IMR-90 (cell line): ENCODE measurements at regions not wholly inside any gene's neighbourhood (a gene's known extent, or its start where the extent isn't known, plus 50 kb on each side); places are given as distances from the start of the nearest gene placed in this dataset.

Source experiments
- ATAC-seq: fragments of 200-7000 bp; cut with Tn5 transposase; 2 replicates; pipeline ENCODE4 v1.9.1; 2020; ENCODE audit warnings: low read depth, mild to moderate bottlenecking, moderate library complexity
- BruUV-seq: library from RNA; stranded (reverse); fragments of 400-500 nt; replicated peaks from 2 replicates; lab custom pipeline; 2021; lab: Mats Ljungman, UMichigan
- CTCF ChIA-PET: fragments of 300-600 bp; formaldehyde crosslinking; extraction: SDS; loops from one replicate; lab custom pipeline; 2021; ENCODE audit warnings: antibody characterized with exemption; lab: Yijun Ruan, JAX
- POLR2A ChIA-PET: fragments of 300-600 bp; sonication (Branson Sonifier 250); formaldehyde crosslinking; loops from one replicate; lab custom pipeline; 2022; ENCODE audit warnings: antibody characterized with exemption; ENCODE audit not compliant: unreplicated experiment; lab: Charles Lee
- DNase-seq: peaks from one replicate; pipeline ENCODE4 v3.0.0; 2013
- H2AFZ ChIP-seq: replicated peaks from 2 replicates; pipeline ENCODE3; 2013; ENCODE audit warnings: low read length, mild to moderate bottlenecking; ENCODE audit not compliant: poor library complexity
- H2AK5ac ChIP-seq: 2 replicates; pipeline ENCODE4 v1.6.1; 2013; ENCODE audit warnings: low read depth, low read length, inconsistent platforms
- H2AK9ac ChIP-seq: replicated peaks from 2 replicates; pipeline ENCODE3; 2013; ENCODE audit warnings: mild to moderate bottlenecking, low read depth, low read length, moderate library complexity; ENCODE audit not compliant: poor library complexity
- H2BK120ac ChIP-seq: 2 replicates; pipeline ENCODE4 v1.6.1; 2013; ENCODE audit warnings: low read depth, low read length, inconsistent platforms
- H2BK15ac ChIP-seq: 3 replicates; pipeline ENCODE4 v1.6.1; 2013; ENCODE audit warnings: low read depth, low read length, inconsistent platforms
- H2BK20ac ChIP-seq: 2 replicates; pipeline ENCODE4 v1.6.1; 2013; ENCODE audit warnings: low read depth, mild to moderate bottlenecking, inconsistent platforms, low read length, moderate library complexity
- H2BK5ac ChIP-seq: 2 replicates; pipeline ENCODE4 v1.6.1; 2013; ENCODE audit warnings: mild to moderate bottlenecking, low read depth, low read length, inconsistent platforms; ENCODE audit not compliant: poor library complexity, severe bottlenecking
- H3K14ac ChIP-seq: replicated peaks from 2 replicates; pipeline ENCODE4 v1.6.1; 2013; ENCODE audit warnings: low read depth, low read length, inconsistent platforms
- H3K18ac ChIP-seq: 2 replicates; pipeline ENCODE4 v1.6.1; 2013; ENCODE audit warnings: low read depth, low read length, control low read depth
- H3K23ac ChIP-seq: 2 replicates; pipeline ENCODE4 v1.6.1; 2013; ENCODE audit warnings: low read depth, low read length, inconsistent platforms
- H3K27ac ChIP-seq: 2 replicates; pipeline ENCODE4 v1.5.1; 2013; ENCODE audit warnings: mild to moderate bottlenecking, control low read depth, low read length; ENCODE audit not compliant: insufficient read depth
- H3K27me3 ChIP-seq: 2 replicates; pipeline ENCODE4 v1.6.1; 2013; ENCODE audit warnings: low read length; ENCODE audit not compliant: control insufficient read depth, insufficient read depth
- H3K36me3 ChIP-seq: 2 replicates; pipeline ENCODE4 v1.6.1; 2013; ENCODE audit warnings: low read length, mixed read lengths; ENCODE audit not compliant: control insufficient read depth, insufficient read depth
- H3K4ac ChIP-seq: 2 replicates; pipeline ENCODE4 v1.6.1; 2013; ENCODE audit warnings: low read depth, low read length, inconsistent platforms
- H3K4me1 ChIP-seq: 2 replicates; pipeline ENCODE4 v1.6.1; 2013; ENCODE audit warnings: low read length, mixed read lengths; ENCODE audit not compliant: control insufficient read depth, insufficient read depth
- H3K4me2 ChIP-seq: 2 replicates; pipeline ENCODE4 v1.6.1; 2013; ENCODE audit warnings: low read depth, mild to moderate bottlenecking, control low read depth, low read length, moderate library complexity
- H3K4me3 ChIP-seq: 2 replicates; pipeline ENCODE4 v1.5.1; 2013; ENCODE audit warnings: low read depth, mild to moderate bottlenecking, control low read depth, low read length, moderate library complexity; ENCODE audit not compliant: insufficient read depth
- H3K56ac ChIP-seq: 2 replicates; pipeline ENCODE4 v1.6.1; 2013; ENCODE audit warnings: low read length, inconsistent platforms; ENCODE audit not compliant: insufficient read depth; ENCODE audit errors: extremely low read depth
- H3K79me1 ChIP-seq, 2 experiments: 2 replicates each; pipeline ENCODE4 v1.6.1; 2013; ENCODE audit warnings: low read length in 2 of 2, inconsistent platforms in 1 of 2, low read depth in 1 of 2
- H3K9ac ChIP-seq: 2 replicates; pipeline ENCODE4 v1.6.1; 2013; ENCODE audit warnings: low read depth, low read length, control low read depth
- H3K9me1 ChIP-seq: 2 replicates; pipeline ENCODE4 v1.6.1; 2013; ENCODE audit warnings: low read length, inconsistent platforms; ENCODE audit not compliant: insufficient read depth
- H3K9me3 ChIP-seq: 2 replicates; pipeline ENCODE4 v1.6.1; 2013; ENCODE audit warnings: low read length; ENCODE audit not compliant: control insufficient read depth, insufficient read depth
- H4K20me1 ChIP-seq: 2 replicates; pipeline ENCODE4 v1.6.1; 2013; ENCODE audit warnings: low read length, inconsistent platforms; ENCODE audit not compliant: insufficient read depth
- H4K5ac ChIP-seq: 2 replicates; pipeline ENCODE4 v1.6.1; 2013; ENCODE audit warnings: mild to moderate bottlenecking, low read depth, low read length, control low read depth
- H4K8ac ChIP-seq, 2 experiments: 2 replicates each; pipeline ENCODE4 v1.6.1; 2013; ENCODE audit warnings: low read depth in 2 of 2, low read length in 2 of 2, control low read depth in 1 of 2, inconsistent platforms in 1 of 2
- H4K91ac ChIP-seq: 2 replicates; pipeline ENCODE4 v1.6.1; 2013; ENCODE audit warnings: low read depth, low read length, inconsistent platforms; ENCODE audit not compliant: insufficient read depth
- BHLHE40 ChIP-seq: fragments of 150-350 bp; IDR thresholded peaks from 2 replicates; pipeline ENCODE4 v1.6.1; 2016; ENCODE audit warnings: mild to moderate bottlenecking, low read depth, low read length
- CEBPB ChIP-seq: IDR thresholded peaks from 2 replicates; pipeline ENCODE4 v1.6.1; 2012; ENCODE audit warnings: low read depth, low read length, improper control_type of control experiment
- CHD1 ChIP-seq: IDR thresholded peaks from 2 replicates; pipeline ENCODE4 v1.6.1; 2012; ENCODE audit warnings: low read depth, low read length, improper control_type of control experiment
- CTCF ChIP-seq: conservative IDR thresholded peaks from 2 replicates; pipeline ENCODE4 v1.5.1; 2012; ENCODE audit warnings: mild to moderate bottlenecking, low read depth, low read length, improper control_type of control experiment
- ELK1 ChIP-seq: fragments of 150-350 bp; IDR thresholded peaks from 2 replicates; pipeline ENCODE4 v1.6.1; 2016; ENCODE audit warnings: low read depth, mild to moderate bottlenecking, low read length, moderate library complexity, borderline replicate concordance
- FOS ChIP-seq: fragments of 150-350 bp; IDR thresholded peaks from 2 replicates; pipeline ENCODE4 v1.6.1; 2016; ENCODE audit warnings: low read depth, low read length
- MAFK ChIP-seq: IDR thresholded peaks from 2 replicates; pipeline ENCODE4 v1.6.1; 2012; ENCODE audit warnings: low read depth, low read length, improper control_type of control experiment
- MAZ ChIP-seq: IDR thresholded peaks from 2 replicates; pipeline ENCODE4 v1.6.1; 2012; ENCODE audit warnings: low read depth, mild to moderate bottlenecking, low read length, improper control_type of control experiment, moderate library complexity, borderline replicate concordance
- MXI1 ChIP-seq: IDR thresholded peaks from 2 replicates; pipeline ENCODE4 v1.6.1; 2012; ENCODE audit warnings: low read depth, mild to moderate bottlenecking, low read length, moderate library complexity, borderline replicate concordance
- NFE2L2 ChIP-seq: fragments of 150-350 bp; IDR thresholded peaks from 2 replicates; pipeline ENCODE4 v1.6.1; 2016; ENCODE audit warnings: low read depth, mild to moderate bottlenecking, low read length
- POLR2A ChIP-seq: IDR thresholded peaks from 2 replicates; pipeline ENCODE4 v1.6.1; 2012; ENCODE audit warnings: mild to moderate bottlenecking, low read depth, low read length
- RAD21 ChIP-seq: IDR thresholded peaks from 2 replicates; pipeline ENCODE4 v1.6.1; 2012; ENCODE audit warnings: low read length, improper control_type of control experiment
- RCOR1 ChIP-seq: IDR thresholded peaks from 2 replicates; pipeline ENCODE4 v1.6.1; 2012; ENCODE audit warnings: mild to moderate bottlenecking, low read length, improper control_type of control experiment; ENCODE audit not compliant: insufficient replicate concordance
- RFX5 ChIP-seq: IDR thresholded peaks from 2 replicates; pipeline ENCODE4 v1.8.0; 2012; ENCODE audit warnings: low read depth, mild to moderate bottlenecking, low read length, moderate library complexity
- SMC3 ChIP-seq: fragments of 150-350 bp; IDR thresholded peaks from 2 replicates; pipeline ENCODE4 v1.6.1; 2016; ENCODE audit warnings: low read depth, mild to moderate bottlenecking, antibody characterized with exemption, low read length, moderate library complexity
- USF2 ChIP-seq: fragments of 150-350 bp; IDR thresholded peaks from 2 replicates; pipeline ENCODE4 v1.6.1; 2017; ENCODE audit warnings: mild to moderate bottlenecking, antibody characterized with exemption, low read length, low read depth
- WGBS, 2 experiments: methylation state at CpG; one replicate each; pipeline versions ENCODE4 v1.1.5 to v1.1.7; 2013; ENCODE audit warnings: missing lambda C conversion rate in 2 of 2; ENCODE audit not compliant: insufficient read length in 1 of 2; ENCODE audit errors: extremely low coverage in 2 of 2; 5-methylcytosine and 5-hydroxymethylcytosine counted together
- dilution Hi-C: fragments of 300-500 bp; cut with HindIII; formaldehyde crosslinking; loops from one replicate; pipeline ENCODE4 v1.14.3; 2018; ENCODE audit warnings: low sequenced_read_pairs; ENCODE audit not compliant: unreplicated experiment
- in situ Hi-C: fragments of 300-500 bp; cut with MboI; formaldehyde crosslinking; loops from 3 replicates; pipeline ENCODE4 v1.14.3; 2019; ENCODE audit warnings: low sequenced_read_pairs, inconsistent platforms, mixed read lengths
- intact Hi-C: fragments of 100-400 bp; cut with micrococcal nuclease; formaldehyde crosslinking; loops from 2 replicates; pipeline ENCODE4 v1.10.0; 2022

- intact Hi-C loops (no loop called here), dilution Hi-C loops (no loop called here), in situ Hi-C loops (no loop called here)
- Histone ChIP-seq H3K4me1 (no peaks in the 10 kb centered on the region), H2BK120ac (no peak overlapping the region), H3K4me2 (no peak overlapping the region), H4K8ac (no peak overlapping the region), H4K5ac (no peak overlapping the region), H2BK5ac (no peak overlapping the region), H3K9me1 (no peaks in the 10 kb centered on the region), H2BK20ac (no peak overlapping the region), H2AK5ac (no peak overlapping the region), H4K91ac (no peak overlapping the region), H3K27ac (no peak overlapping the region), H2BK15ac (no peak overlapping the region), H2AFZ (no peak overlapping the region), H3K36me3 (no peaks in the 10 kb centered on the region), H3K18ac (no peak overlapping the region), H3K27me3 (no peaks in the 10 kb centered on the region; the same call in 1 of the 2 replicates), H3K9me3 (no peaks in the 10 kb centered on the region), H3K23ac (no peak overlapping the region), H3K14ac (no peak overlapping the region), H3K4ac (no peak overlapping the region), H4K20me1 (no peaks in the 10 kb centered on the region), H2AK9ac (no peak overlapping the region), H3K56ac (no peak overlapping the region), H3K4me3 (no peak overlapping the region), H3K9ac (no peak overlapping the region), H3K79me1 (no peaks in the 10 kb centered on the region)
- TF ChIP-seq CTCF (no peak), CHD1 (no peak), POLR2A (no peak), RFX5 (no peak), MXI1 (no peak), MAFK (no peak), SMC3 (no peak), RCOR1 (no peak), NFE2L2 (no peak), FOS (no peak), RAD21 (no peak), MAZ (no peak), BHLHE40 (no peak), ELK1 (no peak), USF2 (no peak), CEBPB (no peak)
- ChIA-PET CTCF (no interaction called here), POLR2A (no interaction called here)
- no peak for DNase-seq
- no peak for ATAC-seq
- no CpG with 5 or more reads among the region's 3 CpGs for WGBS, 2 experiments
- no TSS peak for BruUV-seq
These were observed 127.1 kb upstream of the FBXL17 start for GRCh38 chr5:108508979-108509378.
